Activated T-cell treated with anti-CD3 and anti-CD28 coated beads for 48 hours (primary cell): ENCODE measurements at regions not wholly inside any gene's neighbourhood (a gene's known extent, or its start where the extent isn't known, plus 50 kb on each side); places are given as distances from the start of the nearest gene placed in this dataset.

Experiments used
- DNase-seq: peaks from one replicate; pipeline ENCODE4 v3.0.0-alpha.2; 2020; ENCODE audit warnings: low read depth

- no peak for DNase-seq
Observed at GRCh38 chr14:98633380-98633779, 638.6 kb downstream of the BCL11B start.

DNA sequence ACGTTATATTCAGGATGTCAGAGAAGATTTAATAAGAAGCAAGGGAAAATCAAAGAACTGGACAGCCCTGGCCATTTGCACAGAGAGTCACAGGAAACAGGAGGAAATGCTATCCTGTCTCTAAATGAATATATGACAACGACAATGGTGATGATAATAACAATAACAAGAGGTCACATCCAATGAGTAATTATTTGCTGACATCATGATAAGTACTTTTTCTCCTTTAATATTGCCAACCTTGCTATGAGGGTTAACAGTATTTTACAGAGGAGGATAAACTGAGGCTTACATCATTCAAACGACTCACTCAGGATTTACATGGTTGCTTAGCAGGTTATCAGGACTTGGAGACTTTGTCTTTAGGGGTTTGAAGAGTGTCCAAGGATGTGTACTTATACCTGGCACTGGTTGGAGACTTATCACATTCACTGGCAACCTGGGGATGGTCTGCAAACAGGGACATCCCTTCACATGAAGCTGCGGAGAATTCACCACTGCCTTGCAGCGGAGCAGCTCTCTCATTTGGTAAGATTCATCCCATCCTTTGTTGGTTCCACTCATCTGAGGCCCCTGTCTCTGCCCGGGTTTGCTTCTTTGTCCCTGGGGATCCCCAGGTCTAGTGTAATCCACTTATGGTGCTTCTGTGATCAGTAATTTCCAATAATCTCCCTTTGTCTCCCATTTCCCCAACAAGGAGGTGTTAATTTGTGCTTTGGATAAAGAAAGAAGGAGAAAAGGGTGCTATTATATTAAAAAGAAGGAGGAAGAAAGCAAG lies 637.8 kb downstream of the BCL11B start:
- DNase-seq, result no peak

DNA sequence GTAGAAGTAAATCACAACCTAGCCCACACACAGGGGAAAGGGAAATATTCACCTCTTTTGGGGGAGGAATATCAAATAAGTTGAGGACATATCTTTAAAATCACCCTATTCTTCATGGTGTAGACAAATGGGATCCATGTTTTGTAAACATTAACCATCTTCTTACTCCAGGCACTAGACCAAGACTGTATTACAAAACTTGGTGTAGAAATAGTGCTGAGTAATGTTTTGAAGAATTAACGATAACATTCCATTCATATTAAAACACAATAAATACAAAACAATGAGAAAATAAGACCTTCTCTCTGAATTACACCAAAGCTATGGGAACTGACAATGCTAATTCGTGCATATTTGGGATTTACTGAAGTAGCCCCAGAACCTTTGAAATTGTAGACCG lies 633.6 kb downstream of the BCL11B start:
- no peak for DNase-seq

DNA sequence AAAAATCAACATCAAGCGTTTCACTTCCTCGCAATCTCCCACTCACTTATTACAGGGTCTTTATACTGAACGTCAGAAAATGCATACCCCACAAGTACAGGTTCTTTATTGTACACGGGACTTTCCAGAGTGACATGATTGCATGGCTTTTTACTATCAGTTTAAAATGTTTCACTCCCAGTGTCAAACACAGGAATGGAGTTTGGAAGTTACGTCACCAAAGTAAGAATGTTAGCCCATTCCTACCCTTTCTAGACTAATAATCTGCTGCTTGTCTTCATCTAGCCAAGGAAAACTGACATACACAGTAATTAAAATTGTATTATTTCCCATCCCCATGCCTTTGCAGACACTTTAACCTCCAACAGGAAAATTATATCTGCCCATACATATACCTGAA lies 624.2 kb downstream of the BCL11B start:
- DNase-seq, result no peak

GRCh38 chr14:98651037-98651436 lies 621.0 kb downstream of the BCL11B start:
- no peak for DNase-seq

GRCh38 chr14:98665007-98665406 lies 607.0 kb downstream of the BCL11B start:
- no peak for DNase-seq

- no peak for DNase-seq
Observed at GRCh38 chr14:98666545-98666944, 605.5 kb downstream of the BCL11B start.

DNA sequence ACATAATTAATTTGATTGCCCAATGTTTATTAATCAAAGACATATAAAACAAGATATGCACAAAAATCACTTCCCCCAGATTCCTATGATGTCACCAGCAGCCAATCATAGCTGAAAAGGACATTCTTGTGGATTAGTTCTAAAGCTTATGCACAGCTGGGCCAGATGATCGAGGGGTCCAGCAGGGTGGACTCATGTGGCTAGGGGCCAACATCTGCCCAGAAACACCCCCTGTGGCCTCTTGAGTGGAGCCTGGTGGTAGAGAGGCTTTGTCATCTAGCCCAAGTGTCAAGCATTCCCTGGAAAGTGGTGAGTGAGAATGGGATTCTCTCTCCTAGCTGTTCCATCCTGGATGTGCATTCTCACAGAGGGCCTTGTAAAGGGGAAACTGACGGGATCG lies 590.0 kb downstream of the BCL11B start:
- no peak for DNase-seq

DNA sequence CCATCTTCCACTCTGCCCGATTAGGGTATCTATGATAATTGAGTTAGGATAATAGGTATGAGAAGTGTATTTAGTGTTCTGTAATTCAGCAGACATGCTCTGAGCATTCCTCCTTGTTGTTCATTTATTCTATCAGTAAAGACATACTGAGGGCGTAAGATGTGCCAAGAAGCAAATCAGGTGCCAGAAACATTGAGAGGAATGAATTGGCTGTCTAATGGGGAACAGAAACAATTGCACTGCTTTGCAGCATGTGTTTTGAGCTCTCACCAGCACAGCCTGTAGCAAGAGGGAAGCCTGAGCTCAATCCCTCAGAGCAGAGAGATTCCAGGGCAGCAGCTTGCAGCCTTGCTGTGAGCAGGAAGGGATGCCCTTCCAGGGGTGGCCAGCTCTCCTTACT lies 589.3 kb downstream of the BCL11B start:
- DNase-seq, result no peak

GRCh38 chr14:98684468-98684867 lies 587.5 kb downstream of the BCL11B start:
- DNase-seq, result no peak

GRCh38 chr14:98685725-98686124 lies 586.3 kb downstream of the BCL11B start:
- no peak for DNase-seq

DNA sequence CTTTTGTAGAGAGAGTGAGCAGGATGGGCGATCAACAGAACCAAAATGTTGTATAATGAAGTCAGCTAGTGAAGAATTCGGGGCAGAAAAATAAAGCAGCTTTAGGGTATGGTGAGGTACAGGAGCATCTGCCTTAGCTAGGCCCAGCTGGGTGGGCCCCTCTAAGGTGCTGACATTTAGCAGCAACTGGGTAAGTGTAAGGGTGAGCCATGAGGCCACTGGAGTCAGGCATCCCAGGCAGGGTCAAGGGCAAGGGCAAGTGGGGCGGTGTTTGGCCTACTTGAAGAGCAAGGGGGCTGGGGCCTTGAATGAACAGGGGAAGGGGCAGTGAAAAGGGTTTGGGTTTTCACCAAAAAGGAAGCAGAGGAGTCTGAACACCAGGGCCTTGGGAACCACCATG lies 583.6 kb downstream of the BCL11B start:
- DNase-seq, result no peak

- no peak for DNase-seq
Observed at GRCh38 chr14:98689951-98690350, 582.0 kb downstream of the BCL11B start.

- peak; percentile 37 for DNase-seq
Observed at GRCh38 chr14:98692832-98693231, 579.2 kb downstream of the BCL11B start.

DNA sequence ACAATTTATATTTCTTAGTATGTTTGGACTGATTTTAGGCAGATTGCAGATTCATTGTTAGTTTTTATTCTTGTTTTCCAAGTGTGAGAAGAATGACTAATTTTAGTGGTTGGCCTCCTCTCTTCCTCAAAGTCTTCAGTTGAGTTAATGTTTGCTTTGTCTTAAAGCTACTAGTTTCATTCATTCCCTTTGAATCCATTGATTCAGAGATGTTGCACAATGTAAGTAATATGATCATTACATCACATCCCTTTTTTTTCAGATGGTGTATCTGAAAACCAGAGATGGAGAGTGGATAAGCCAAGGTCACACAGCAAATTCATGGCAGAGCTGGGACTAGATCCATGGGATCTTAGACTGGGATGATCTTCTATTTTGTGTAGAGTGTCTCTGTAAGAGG lies 577.5 kb downstream of the BCL11B start:
- no peak for DNase-seq

DNA sequence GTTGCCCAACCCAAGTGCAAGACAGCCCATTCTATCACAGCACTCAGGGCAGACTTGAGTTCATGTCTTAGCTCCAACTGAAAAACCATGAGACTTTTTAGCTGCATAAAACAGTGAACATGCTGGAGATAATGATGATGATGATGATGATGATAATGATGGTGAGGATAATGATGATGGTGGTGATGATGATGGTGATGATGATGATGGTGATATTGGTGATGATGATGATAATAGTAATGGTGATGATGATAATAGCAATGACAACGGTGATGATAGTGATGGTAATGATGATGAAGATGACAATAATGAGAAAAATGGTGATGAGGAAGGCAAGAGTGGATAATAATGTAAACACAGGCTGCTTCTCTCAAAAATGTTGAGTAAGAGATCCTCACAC lies 576.2 kb downstream of the BCL11B start:
- DNase-seq, result no peak

DNA sequence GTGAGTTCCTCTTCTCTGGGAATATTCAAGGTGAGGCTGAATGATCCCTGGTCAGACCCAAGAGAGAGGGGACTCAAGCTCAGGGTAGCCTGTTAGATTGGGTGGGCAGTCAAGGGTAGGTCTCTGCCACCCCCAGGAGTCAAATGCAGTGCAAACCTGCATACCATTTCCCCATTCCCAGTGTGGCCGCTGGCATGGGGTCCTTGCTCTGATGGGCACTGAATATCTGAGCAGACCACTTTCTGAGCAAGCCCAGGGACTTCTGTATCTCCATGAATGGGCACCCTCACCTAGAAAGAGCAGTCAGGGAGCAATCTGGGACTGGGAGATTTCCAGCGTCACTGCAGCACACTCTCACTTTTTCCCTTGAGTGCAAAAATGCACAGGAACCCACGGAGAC lies 573.7 kb downstream of the BCL11B start:
- no peak for DNase-seq

DNA sequence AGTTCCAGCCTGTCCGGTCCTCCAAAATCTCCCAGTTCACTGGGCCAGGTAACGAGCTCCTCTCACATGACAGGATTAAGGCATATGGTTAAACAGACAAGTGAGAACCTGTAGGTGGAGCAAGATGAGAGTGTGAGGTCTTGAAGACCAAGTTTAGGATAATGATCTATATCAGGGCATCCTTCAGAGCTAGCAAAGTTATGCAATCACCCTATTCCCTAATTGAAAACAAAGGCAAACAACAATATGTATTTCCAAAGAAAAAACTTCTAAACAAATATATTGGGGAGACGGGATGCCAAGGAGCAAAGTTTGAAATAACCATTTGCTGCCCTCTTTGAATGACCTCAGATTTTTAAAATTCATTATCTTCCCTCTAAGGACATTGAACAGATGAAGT lies 571.2 kb downstream of the BCL11B start:
- no peak for DNase-seq

GRCh38 chr14:98701377-98701776 lies 570.6 kb downstream of the BCL11B start:
- DNase-seq, result no peak

GRCh38 chr14:98704441-98704840 lies 567.6 kb downstream of the BCL11B start:
- no peak for DNase-seq

DNA sequence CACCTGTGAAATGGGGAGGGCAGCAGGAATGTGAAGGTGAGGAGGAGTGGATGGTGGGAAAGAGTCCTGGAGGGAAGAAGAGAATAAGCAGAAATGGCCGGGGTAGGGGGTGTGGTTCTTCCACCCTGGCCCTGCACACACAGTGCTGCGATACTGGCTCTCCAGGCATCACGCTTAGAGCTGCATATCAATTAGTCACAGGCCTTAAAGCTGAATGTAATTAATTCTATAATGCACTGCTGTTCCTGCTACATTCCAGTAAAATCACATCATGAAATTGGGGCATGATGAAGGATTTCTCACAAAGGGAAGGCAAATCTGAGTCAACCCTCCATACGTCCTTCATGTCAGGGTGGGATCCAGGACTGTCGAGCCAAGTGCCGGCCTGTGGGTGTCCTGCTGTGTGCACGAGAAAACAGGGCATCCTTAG lies 566.1 kb downstream of the BCL11B start:
- no peak for DNase-seq

DNA sequence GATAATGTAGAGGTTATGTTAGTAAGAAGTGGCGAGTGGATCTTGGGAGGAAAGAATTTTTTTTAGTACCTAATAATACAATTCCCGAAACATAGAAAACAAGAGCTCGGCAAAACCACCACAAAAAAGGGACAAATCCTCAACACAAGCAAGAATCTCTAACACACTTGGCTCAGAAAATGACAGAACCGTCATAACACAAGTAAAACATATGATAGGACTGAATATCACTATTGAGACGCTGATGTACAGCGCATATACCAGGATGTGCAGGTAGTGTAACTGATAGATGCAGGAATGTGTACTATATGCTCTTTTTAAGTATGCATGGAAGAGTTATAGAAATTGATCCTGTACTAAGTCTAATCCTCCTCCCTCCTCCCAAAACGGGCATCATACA lies 564.5 kb downstream of the BCL11B start:
- DNase-seq, result no peak

DNA sequence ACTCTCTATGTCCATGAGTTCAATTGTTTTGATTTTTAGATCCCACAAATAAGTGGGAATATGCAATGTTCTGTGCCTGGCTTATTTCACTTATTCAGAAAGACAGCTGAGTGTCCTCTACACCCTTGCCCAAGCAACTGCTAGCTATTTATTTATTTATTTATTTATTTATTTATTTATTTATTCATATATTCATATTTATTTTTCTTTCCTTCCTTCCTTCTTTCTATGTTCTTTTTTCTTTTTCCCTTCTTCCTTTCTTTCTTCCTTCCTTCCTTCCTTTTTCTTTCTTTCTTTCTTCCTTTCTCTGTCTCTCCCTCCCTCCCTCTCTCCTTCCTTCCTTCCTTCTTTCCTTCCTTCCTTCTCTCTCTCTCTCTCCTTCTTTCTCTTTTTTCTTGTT lies 563.4 kb downstream of the BCL11B start:
- no peak for DNase-seq

- no peak for DNase-seq
Observed at GRCh38 chr14:98711453-98711852, 560.5 kb downstream of the BCL11B start.
